ENCODE measurements at regions not wholly inside any gene's neighbourhood (a gene's known extent, or its start where the extent isn't known, plus 50 kb on each side); places are given as distances from the start of the nearest gene placed in this dataset.

DNA sequence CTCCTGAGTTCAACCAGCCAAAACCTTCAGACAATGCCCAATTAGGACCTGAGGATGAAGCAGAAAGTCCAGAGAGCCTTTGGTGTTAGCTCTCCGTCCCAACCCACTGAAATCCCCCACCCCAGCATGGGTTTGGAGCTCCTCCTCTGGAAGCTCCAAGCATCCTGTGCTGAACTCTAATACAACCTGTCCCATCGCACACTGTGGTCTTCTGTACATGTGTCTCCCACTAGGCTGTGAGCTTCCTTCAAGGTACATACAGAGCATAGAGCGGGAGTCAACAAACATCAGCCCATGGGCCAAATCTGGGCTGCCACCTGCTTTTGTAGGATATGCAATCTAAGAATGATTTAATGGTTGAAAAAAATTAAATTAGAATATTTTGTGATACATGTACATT, 166.5 kb downstream of the LSM5 start:
- Mint-ChIP-seq H3K9me3 (no peaks in the 10 kb centered on the region), H3K27ac (no peak overlapping the region), H3K4me3 (no peak overlapping the region), H3K36me3 (no peaks in the 10 kb centered on the region), H3K27me3 (peaks cover 17% of the 10 kb centered on the region), H3K4me1 (ENCODE audit: unreplicated experiment) (no peaks in the 10 kb centered on the region)
- no peak for DNase-seq (ENCODE audit: extremely low spot score, unreplicated experiment)
- TF ChIP-seq, protein P1, sequence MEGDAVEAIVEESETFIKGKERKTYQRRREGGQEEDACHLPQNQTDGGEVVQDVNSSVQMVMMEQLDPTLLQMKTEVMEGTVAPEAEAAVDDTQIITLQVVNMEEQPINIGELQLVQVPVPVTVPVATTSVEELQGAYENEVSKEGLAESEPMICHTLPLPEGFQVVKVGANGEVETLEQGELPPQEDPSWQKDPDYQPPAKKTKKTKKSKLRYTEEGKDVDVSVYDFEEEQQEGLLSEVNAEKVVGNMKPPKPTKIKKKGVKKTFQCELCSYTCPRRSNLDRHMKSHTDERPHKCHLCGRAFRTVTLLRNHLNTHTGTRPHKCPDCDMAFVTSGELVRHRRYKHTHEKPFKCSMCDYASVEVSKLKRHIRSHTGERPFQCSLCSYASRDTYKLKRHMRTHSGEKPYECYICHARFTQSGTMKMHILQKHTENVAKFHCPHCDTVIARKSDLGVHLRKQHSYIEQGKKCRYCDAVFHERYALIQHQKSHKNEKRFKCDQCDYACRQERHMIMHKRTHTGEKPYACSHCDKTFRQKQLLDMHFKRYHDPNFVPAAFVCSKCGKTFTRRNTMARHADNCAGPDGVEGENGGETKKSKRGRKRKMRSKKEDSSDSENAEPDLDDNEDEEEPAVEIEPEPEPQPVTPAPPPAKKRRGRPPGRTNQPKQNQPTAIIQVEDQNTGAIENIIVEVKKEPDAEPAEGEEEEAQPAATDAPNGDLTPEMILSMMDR (conservative IDR thresholded peaks at IDR 0.05), result no peak

DNA sequence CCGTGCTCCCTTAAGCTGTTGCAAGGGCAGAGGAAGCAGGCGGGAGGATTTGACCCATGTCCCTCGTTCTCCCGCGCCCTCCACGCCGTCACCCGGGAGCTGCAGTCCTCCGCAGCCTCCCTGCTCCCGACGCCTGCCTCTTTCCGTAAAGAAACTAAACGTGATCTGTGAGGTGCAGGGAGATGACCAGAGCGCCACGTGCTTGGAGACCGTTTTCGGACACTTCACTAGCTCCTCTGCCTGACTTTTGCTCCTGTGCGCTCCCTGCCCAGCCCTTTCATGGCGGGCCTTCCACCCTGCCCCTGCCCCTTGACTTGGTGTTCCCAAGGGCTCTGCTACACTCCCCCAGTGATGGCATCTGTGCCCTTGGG, 171.2 kb downstream of the LSM5 start:
- Mint-ChIP-seq H3K4me1 (ENCODE audit: unreplicated experiment) (no peaks in the 10 kb centered on the region), H3K4me3 (no peak overlapping the region), H3K36me3 (no peaks in the 10 kb centered on the region), H3K9me3 (no peaks in the 10 kb centered on the region), H3K27me3 (peaks cover 18% of the 10 kb centered on the region), H3K27ac (no peak overlapping the region)
- TF ChIP-seq, protein P1 (conservative IDR thresholded peaks at IDR 0.05), result no peak
- no peak for DNase-seq (ENCODE audit: extremely low spot score, unreplicated experiment)

DNA sequence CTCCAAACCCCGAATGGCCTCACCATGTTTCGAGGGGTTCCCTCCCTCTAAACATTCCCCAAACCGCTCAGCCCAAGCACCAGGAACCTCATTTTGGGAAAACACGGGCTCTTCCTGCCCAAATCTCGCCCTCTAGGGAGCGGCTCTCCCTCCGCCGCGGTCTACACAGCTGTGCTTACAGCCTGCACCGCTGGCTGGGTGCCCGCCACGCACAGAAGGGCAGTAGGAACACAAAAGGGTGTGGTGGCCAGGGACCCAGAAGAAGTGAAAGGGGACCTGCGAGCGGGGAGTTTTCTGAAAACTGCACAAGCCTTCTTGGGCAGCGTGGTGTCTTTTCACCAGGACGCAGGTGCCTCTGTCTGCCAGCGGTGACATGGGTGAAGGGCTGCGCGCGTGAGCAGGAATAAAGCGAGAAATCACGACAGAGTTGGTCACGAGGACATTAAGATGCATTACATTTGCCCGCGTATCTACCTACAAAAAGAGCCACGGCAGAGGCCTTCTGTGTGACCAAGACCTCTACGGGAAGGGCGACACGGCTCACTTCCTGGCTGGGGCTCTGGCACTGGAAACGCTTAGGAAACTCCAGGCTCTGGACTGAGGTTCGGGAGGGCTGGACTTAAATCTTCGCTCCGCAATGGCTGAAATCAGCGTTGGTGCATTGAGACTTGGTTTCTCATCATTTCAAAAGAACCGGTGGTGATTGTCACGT, 171.7 kb downstream of the LSM5 start:
- TF ChIP-seq, protein P1 (conservative IDR thresholded peaks at IDR 0.05), result no peak
- H3K27ac Mint-ChIP-seq, result no peak overlapping the region
- peaks cover 18% of the 10 kb centered on the region for H3K27me3 Mint-ChIP-seq
- H3K4me1 Mint-ChIP-seq (ENCODE audit: unreplicated experiment), result no peaks in the 10 kb centered on the region
- no peak overlapping the region for H3K4me3 Mint-ChIP-seq
- DNase-seq (ENCODE audit: extremely low spot score, unreplicated experiment), result no peak
- no peaks in the 10 kb centered on the region for H3K36me3 Mint-ChIP-seq
- H3K9me3 Mint-ChIP-seq, result no peaks in the 10 kb centered on the region

DNA sequence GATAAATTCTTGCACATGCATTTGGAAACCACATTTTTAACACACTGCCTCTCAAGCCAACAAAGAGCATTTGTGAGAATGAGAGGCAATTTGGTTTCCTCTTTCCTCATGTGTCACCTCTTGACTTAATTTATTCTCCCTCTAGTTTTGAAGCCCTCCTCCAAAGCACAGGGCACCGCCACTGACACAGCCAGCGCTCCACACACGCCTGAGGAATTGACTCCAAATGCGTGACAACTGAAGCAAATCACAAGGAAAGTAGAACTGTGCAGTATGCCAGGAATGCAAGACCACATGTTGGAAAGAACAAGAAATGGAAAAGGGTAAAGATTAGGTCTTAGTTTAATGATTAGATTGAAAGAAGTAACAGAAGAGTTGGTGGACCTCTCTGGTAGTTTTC, 173.3 kb downstream of the LSM5 start:
- Mint-ChIP-seq H3K4me3 (no peak overlapping the region), H3K27me3 (peaks cover 18% of the 10 kb centered on the region), H3K27ac (no peak overlapping the region), H3K9me3 (no peaks in the 10 kb centered on the region), H3K36me3 (no peaks in the 10 kb centered on the region), H3K4me1 (ENCODE audit: unreplicated experiment) (no peaks in the 10 kb centered on the region)
- TF ChIP-seq, protein P1 (conservative IDR thresholded peaks at IDR 0.05), result no peak
- DNase-seq (ENCODE audit: extremely low spot score, unreplicated experiment), result no peak

DNA sequence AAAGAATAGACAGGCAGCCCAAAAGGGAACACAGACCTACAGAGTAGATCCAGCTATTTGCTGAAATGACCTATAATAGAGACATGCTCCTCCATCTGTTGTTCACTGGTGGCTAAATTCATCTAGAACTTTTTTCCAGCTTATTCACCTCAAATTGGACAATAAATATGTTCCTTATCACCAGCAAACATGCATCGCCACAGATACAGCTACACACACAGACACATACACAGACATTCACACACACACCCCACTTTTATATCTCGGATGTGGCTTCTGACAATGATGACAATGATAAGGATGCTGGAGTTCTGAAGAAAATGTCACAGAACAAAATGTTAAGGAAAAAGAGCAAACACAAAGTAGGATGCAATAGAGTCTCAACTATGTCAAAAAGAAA, 175.4 kb downstream of the LSM5 start:
- no peak overlapping the region for H3K27ac Mint-ChIP-seq
- no peaks in the 10 kb centered on the region for H3K36me3 Mint-ChIP-seq
- H3K4me1 Mint-ChIP-seq (ENCODE audit: unreplicated experiment), result no peaks in the 10 kb centered on the region
- peaks cover 4% of the 10 kb centered on the region for H3K27me3 Mint-ChIP-seq
- H3K4me3 Mint-ChIP-seq, result no peak overlapping the region
- no peak for DNase-seq (ENCODE audit: extremely low spot score, unreplicated experiment)
- TF ChIP-seq, protein P1 (conservative IDR thresholded peaks at IDR 0.05), result no peak
- no peaks in the 10 kb centered on the region for H3K9me3 Mint-ChIP-seq

DNA sequence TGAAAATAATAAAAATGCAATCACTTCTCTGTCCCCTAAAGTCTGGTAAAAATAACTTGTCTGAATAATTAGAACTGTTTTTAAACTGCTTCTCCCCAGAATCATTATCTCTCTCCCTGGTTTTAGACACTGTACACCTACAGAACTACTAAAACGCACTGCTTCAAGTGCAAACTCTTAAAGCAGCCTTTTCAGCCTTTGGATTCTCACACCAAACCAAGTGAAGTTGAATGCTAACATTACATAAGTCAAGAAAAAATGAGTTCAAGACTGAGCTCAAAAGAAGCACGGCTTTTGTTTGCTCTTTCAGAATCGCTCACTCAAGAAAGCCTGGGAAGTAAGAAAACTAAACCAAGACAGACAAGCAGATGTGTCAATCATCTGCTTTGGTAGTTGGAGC, 188.8 kb downstream of the LSM5 start:
- peaks cover 9% of the 10 kb centered on the region for H3K4me1 Mint-ChIP-seq (ENCODE audit: unreplicated experiment)

More for the DNA sequence above, 188.8 kb downstream of the LSM5 start:
- Mint-ChIP-seq H3K4me3 (no peak overlapping the region), H3K9me3 (no peaks in the 10 kb centered on the region), H3K27me3 (peaks cover 88% of the 10 kb centered on the region), H3K27ac (no peak overlapping the region), H3K36me3 (no peaks in the 10 kb centered on the region)
- TF ChIP-seq, protein P1 (conservative IDR thresholded peaks at IDR 0.05), result no peak
- DNase-seq (ENCODE audit: extremely low spot score, unreplicated experiment), result no peak
